HFFc6 (cell line): ENCODE measurements at regions not wholly inside any gene's neighbourhood (a gene's known extent, or its start where the extent isn't known, plus 50 kb on each side); places are given as distances from the start of the nearest gene placed in this dataset.

Experiments
- DNase-seq: peaks from one replicate; pipeline ENCODE4 v3.0.0-alpha.2; 2018
- H3K27ac Mint-ChIP-seq: 2 replicates; pipeline ENCODE4 v1.8.0; 2020; ENCODE audit warnings: mild to moderate bottlenecking, mixed read lengths
- H3K27me3 Mint-ChIP-seq: 2 replicates; pipeline ENCODE4 v1.8.0; 2021; ENCODE audit warnings: mild to moderate bottlenecking, moderate library complexity, mixed read lengths; ENCODE audit not compliant: insufficient read depth
- H3K36me3 Mint-ChIP-seq: 2 replicates; pipeline ENCODE4 v1.8.0; 2021; ENCODE audit warnings: low read depth, mixed read lengths
- H3K4me1 Mint-ChIP-seq: 2 replicates; pipeline ENCODE4 v1.8.0; 2020; ENCODE audit warnings: low read depth, mixed read lengths
- H3K4me3 Mint-ChIP-seq: 2 replicates; pipeline ENCODE4 v1.8.0; 2020; ENCODE audit warnings: mild to moderate bottlenecking, moderate library complexity, mixed read lengths
- H3K9me3 Mint-ChIP-seq: 2 replicates; pipeline ENCODE4 v1.8.0; 2020; ENCODE audit warnings: mild to moderate bottlenecking, mixed read lengths
- CTCF ChIP-seq: fragments of 200-600 bp; sonication (generic); IDR thresholded peaks from 2 replicates; pipeline ENCODE4 v1.5.0; 2021; ENCODE audit warnings: antibody characterized with exemption, mild to moderate bottlenecking

- H3K4me3 Mint-ChIP-seq = no peak overlapping the region
- H3K27ac Mint-ChIP-seq = no peak overlapping the region
- no peaks in the 10 kb centered on the region for H3K4me1 Mint-ChIP-seq
- H3K36me3 Mint-ChIP-seq = no peaks in the 10 kb centered on the region
- no peaks in the 10 kb centered on the region for H3K27me3 Mint-ChIP-seq
- no peak for DNase-seq
- TF ChIP-seq CTCF = no peak
- peaks cover 14% of the 10 kb centered on the region for H3K9me3 Mint-ChIP-seq
Measured at GRCh38 chr9:120221844-120222243, 358.1 kb downstream of the CDK5RAP2 start.

GRCh38 chr9:120214332-120214731, 365.6 kb downstream of the CDK5RAP2 start:
- Mint-ChIP-seq H3K4me3 (no peak overlapping the region), H3K36me3 (no peaks in the 10 kb centered on the region), H3K27ac (no peak overlapping the region), H3K27me3 (no peaks in the 10 kb centered on the region), H3K4me1 (no peaks in the 10 kb centered on the region), H3K9me3 (peaks cover 29% of the 10 kb centered on the region)
- DNase-seq = no peak
- TF ChIP-seq CTCF = no peak

- Mint-ChIP-seq H3K27ac (no peak overlapping the region), H3K27me3 (no peaks in the 10 kb centered on the region), H3K36me3 (no peaks in the 10 kb centered on the region), H3K4me3 (no peak overlapping the region), H3K9me3 (peaks cover 19% of the 10 kb centered on the region), H3K4me1 (no peaks in the 10 kb centered on the region)
- TF ChIP-seq CTCF = no peak
- no peak for DNase-seq
Measured at GRCh38 chr9:120212853-120213200, 367.1 kb downstream of the CDK5RAP2 start.

- H3K27me3 Mint-ChIP-seq = no peaks in the 10 kb centered on the region
- no peak for DNase-seq
- H3K9me3 Mint-ChIP-seq = peaks cover 19% of the 10 kb centered on the region
- TF ChIP-seq CTCF = no peak
- no peak overlapping the region for H3K27ac Mint-ChIP-seq
- H3K4me1 Mint-ChIP-seq = no peaks in the 10 kb centered on the region
- no peaks in the 10 kb centered on the region for H3K36me3 Mint-ChIP-seq
- no peak overlapping the region for H3K4me3 Mint-ChIP-seq
Measured at GRCh38 chr9:120212153-120212852, 367.7 kb downstream of the CDK5RAP2 start.

- no peak for TF ChIP-seq CTCF
- H3K9me3 Mint-ChIP-seq = peaks cover 23% of the 10 kb centered on the region
- H3K4me1 Mint-ChIP-seq = no peaks in the 10 kb centered on the region
- H3K36me3 Mint-ChIP-seq = no peaks in the 10 kb centered on the region
- H3K27ac Mint-ChIP-seq = no peak overlapping the region
- H3K4me3 Mint-ChIP-seq = no peak overlapping the region
- H3K27me3 Mint-ChIP-seq = no peaks in the 10 kb centered on the region
- DNase-seq = no peak
Measured at GRCh38 chr9:120210274-120210673, 369.7 kb downstream of the CDK5RAP2 start.
